ENCODE measurements at regions not wholly inside any gene's neighbourhood (a gene's known extent, or its start where the extent isn't known, plus 50 kb on each side); places are given as distances from the start of the nearest gene placed in this dataset.

DNA sequence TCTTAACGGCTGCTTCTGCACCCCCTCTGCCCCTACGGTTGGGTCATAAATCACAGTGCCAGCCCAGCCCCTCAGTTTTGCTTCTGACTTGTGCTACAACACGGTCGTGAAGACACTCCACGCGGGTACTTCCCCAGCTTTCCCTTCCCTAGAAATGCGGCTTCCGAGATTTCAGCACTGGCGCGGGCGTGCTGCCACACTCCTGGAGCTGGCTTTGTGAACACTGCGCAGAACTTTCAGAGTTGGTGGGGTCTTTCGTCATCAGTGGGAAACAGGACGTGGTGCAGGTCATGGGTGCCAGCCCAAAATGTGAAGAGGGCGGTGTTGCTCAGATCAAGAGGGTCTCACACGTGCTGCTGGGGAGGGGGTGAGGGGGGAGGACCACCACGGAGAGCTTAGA lies 733.0 kb upstream of the SALL3 start:
- no peaks in the 10 kb centered on the region for H3K4me1 ChIP-seq (ENCODE audit: insufficient read depth, low read length, poor library complexity, severe bottlenecking)
- H3K4me3 ChIP-seq (ENCODE audit: low read depth, low read length, poor library complexity, severe bottlenecking) = no peak overlapping the region
- DNase-seq (ENCODE audit: low spot score) = no peak
- intact Hi-C loops (cut with micrococcal nuclease; ENCODE audit: unreplicated experiment) = no loop called here
- H3K36me3 ChIP-seq (ENCODE audit: insufficient read depth, low read length, poor library complexity, severe bottlenecking) = no peaks in the 10 kb centered on the region
- no TSS peak for BruUV-seq (replicated peaks)
- POLR2A ChIA-PET (ENCODE audit: low non-redundant PET) = no interaction called here
- no peaks in the 10 kb centered on the region for H3K27me3 ChIP-seq (replicated peaks; ENCODE audit: insufficient read depth, low read depth, low read length, poor library complexity)
- CTCF ChIA-PET = no interaction called here
- peaks cover 37% of the 10 kb centered on the region for H3K9me3 ChIP-seq (ENCODE audit: low read depth, low read length, poor library complexity, severe bottlenecking)
- H3K27ac ChIP-seq (ENCODE audit: low read depth, low read length, poor library complexity, severe bottlenecking) = no peak overlapping the region
- TF ChIP-seq, protein P1, sequence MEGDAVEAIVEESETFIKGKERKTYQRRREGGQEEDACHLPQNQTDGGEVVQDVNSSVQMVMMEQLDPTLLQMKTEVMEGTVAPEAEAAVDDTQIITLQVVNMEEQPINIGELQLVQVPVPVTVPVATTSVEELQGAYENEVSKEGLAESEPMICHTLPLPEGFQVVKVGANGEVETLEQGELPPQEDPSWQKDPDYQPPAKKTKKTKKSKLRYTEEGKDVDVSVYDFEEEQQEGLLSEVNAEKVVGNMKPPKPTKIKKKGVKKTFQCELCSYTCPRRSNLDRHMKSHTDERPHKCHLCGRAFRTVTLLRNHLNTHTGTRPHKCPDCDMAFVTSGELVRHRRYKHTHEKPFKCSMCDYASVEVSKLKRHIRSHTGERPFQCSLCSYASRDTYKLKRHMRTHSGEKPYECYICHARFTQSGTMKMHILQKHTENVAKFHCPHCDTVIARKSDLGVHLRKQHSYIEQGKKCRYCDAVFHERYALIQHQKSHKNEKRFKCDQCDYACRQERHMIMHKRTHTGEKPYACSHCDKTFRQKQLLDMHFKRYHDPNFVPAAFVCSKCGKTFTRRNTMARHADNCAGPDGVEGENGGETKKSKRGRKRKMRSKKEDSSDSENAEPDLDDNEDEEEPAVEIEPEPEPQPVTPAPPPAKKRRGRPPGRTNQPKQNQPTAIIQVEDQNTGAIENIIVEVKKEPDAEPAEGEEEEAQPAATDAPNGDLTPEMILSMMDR (conservative IDR thresholded peaks at IDR 0.05; ENCODE audit: low read depth, low read length) = no peak
- no peak for TF ChIP-seq EZH2 (IDR thresholded peaks at IDR 0.05; ENCODE audit: borderline replicate concordance, low read depth, low read length, poor library complexity, severe bottlenecking)

DNA sequence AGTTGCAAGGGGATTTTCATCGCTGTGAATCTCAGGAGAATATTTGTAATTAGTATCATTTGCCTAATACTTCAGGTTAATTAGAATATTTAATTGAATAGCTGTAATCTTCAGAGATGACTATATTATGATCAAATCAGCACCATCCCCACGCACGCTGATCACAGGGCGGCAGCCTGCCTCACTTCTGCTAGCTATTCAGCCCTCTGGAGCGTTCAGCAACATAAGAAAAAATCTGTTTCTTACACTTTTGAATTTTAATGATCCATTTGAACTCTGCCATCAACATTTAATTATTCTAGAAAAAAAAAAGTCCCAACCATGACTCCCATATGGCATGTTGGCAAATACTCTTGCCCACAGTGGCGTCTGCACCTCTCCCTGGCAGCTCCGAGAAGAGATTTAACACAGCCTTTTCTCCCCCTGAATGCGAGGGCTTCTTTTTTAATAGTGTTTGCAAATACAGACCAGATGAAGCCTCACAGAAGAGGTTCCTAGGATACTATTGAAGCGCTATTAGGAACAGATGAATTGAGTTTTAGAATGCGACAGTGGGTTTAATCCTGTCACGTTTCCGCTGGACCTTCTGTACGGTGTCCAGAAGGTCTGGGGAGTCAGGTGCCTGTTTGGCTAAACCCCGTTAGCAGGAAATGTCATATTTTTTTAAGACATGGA lies 731.9 kb upstream of the SALL3 start:
- no peaks in the 10 kb centered on the region for H3K27me3 ChIP-seq (replicated peaks; ENCODE audit: insufficient read depth, low read depth, low read length, poor library complexity)
- ChIA-PET POLR2A (ENCODE audit: low non-redundant PET) (no interaction called here), CTCF (no interaction called here)
- no peaks in the 10 kb centered on the region for H3K36me3 ChIP-seq (ENCODE audit: insufficient read depth, low read length, poor library complexity, severe bottlenecking)
- TF ChIP-seq EZH2 (IDR thresholded peaks at IDR 0.05; ENCODE audit: borderline replicate concordance, low read depth, low read length, poor library complexity, severe bottlenecking) = no peak
- TF ChIP-seq, protein P1 (conservative IDR thresholded peaks at IDR 0.05; ENCODE audit: low read depth, low read length) = no peak
- no peak overlapping the region for H3K4me3 ChIP-seq (ENCODE audit: low read depth, low read length, poor library complexity, severe bottlenecking)
- no TSS peak for BruUV-seq (replicated peaks)
- peaks cover 37% of the 10 kb centered on the region for H3K9me3 ChIP-seq (ENCODE audit: low read depth, low read length, poor library complexity, severe bottlenecking)
- no peak overlapping the region for H3K27ac ChIP-seq (ENCODE audit: low read depth, low read length, poor library complexity, severe bottlenecking)
- H3K4me1 ChIP-seq (ENCODE audit: insufficient read depth, low read length, poor library complexity, severe bottlenecking) = no peaks in the 10 kb centered on the region
- intact Hi-C loops (cut with micrococcal nuclease; ENCODE audit: unreplicated experiment) = no loop called here
- no peak for DNase-seq (ENCODE audit: low spot score)

DNA sequence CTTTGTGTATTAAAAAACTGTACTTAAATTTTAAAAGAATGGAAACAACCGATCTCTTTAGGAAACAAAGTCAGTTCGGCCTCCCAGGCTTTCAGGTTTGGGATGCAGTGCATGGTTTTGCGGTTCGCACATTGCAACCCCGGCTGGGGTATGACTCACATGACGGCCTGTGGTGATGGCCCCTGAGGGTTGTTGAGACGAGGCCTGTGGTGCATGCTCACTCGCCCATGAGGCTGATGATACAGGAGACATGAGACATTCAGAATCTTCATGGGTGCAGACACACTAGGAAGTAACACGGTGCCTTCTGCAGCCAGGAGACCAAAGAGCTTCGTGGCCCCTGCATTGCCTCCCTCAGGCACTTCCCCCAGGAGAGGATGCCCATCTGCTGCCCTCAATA lies 724.6 kb upstream of the SALL3 start:
- CTCF ChIA-PET = no interaction called here
- Histone ChIP-seq H3K9me3 (ENCODE audit: low read depth, low read length, poor library complexity, severe bottlenecking) (peaks cover 36% of the 10 kb centered on the region), H3K36me3 (ENCODE audit: insufficient read depth, low read length, poor library complexity, severe bottlenecking) (no peaks in the 10 kb centered on the region), H3K4me1 (ENCODE audit: insufficient read depth, low read length, poor library complexity, severe bottlenecking) (no peaks in the 10 kb centered on the region), H3K27ac (ENCODE audit: low read depth, low read length, poor library complexity, severe bottlenecking) (no peak overlapping the region), H3K27me3 (replicated peaks; ENCODE audit: insufficient read depth, low read depth, low read length, poor library complexity) (no peaks in the 10 kb centered on the region), H3K4me3 (ENCODE audit: low read depth, low read length, poor library complexity, severe bottlenecking) (no peak overlapping the region)
- no peak for DNase-seq (ENCODE audit: low spot score)
- intact Hi-C loops (cut with micrococcal nuclease; ENCODE audit: unreplicated experiment) = no loop called here
- no TSS peak for BruUV-seq (replicated peaks)
- TF ChIP-seq EZH2 (IDR thresholded peaks at IDR 0.05; ENCODE audit: borderline replicate concordance, low read depth, low read length, poor library complexity, severe bottlenecking) = no peak
- TF ChIP-seq, protein P1 (conservative IDR thresholded peaks at IDR 0.05; ENCODE audit: low read depth, low read length) = no peak
- POLR2A ChIA-PET (ENCODE audit: low non-redundant PET) = no interaction called here
